ENCODE measurements at regions not wholly inside any gene's neighbourhood (a gene's known extent, or its start where the extent isn't known, plus 50 kb on each side); places are given as distances from the start of the nearest gene placed in this dataset.

DNA sequence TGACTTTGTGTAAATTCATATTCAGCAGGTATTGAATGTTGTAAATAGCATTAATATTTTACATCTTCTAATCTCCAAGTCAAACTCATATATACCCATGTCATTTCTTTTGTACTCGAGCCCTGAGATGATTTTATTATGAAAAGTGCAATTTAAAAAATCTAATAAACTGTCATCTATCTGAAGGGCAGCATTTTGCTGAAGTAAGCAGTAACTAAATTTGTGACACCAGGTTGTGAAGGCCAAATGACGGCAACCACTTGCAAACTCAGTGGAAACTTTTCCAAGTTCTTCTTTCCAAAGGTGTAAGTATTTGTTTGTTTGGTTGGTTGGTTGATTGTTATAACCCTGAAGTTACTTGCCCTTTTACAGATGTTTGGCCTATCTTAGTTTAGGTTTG, 188.3 kb downstream of the GPR37 start:
- intact Hi-C loops (cut with DNase I), result no loop called here
- TF ChIP-seq, protein P1, sequence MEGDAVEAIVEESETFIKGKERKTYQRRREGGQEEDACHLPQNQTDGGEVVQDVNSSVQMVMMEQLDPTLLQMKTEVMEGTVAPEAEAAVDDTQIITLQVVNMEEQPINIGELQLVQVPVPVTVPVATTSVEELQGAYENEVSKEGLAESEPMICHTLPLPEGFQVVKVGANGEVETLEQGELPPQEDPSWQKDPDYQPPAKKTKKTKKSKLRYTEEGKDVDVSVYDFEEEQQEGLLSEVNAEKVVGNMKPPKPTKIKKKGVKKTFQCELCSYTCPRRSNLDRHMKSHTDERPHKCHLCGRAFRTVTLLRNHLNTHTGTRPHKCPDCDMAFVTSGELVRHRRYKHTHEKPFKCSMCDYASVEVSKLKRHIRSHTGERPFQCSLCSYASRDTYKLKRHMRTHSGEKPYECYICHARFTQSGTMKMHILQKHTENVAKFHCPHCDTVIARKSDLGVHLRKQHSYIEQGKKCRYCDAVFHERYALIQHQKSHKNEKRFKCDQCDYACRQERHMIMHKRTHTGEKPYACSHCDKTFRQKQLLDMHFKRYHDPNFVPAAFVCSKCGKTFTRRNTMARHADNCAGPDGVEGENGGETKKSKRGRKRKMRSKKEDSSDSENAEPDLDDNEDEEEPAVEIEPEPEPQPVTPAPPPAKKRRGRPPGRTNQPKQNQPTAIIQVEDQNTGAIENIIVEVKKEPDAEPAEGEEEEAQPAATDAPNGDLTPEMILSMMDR (IDR thresholded peaks at IDR 0.05), result no peak
- no peak overlapping the region for H3K27ac ChIP-seq
- no peaks in the 10 kb centered on the region for H3K4me1 ChIP-seq
- H3K9ac ChIP-seq (ENCODE audit: low read depth in 2 of 2, low read length in 2 of 2), result no peak overlapping the region
- no peak for DNase-seq
- no peaks in the 10 kb centered on the region for H3K9me3 ChIP-seq
- H3K27me3 ChIP-seq, result no peaks in the 10 kb centered on the region
- no peak overlapping the region for H3K4me3 ChIP-seq
- no peaks in the 10 kb centered on the region for H3K36me3 ChIP-seq

DNA sequence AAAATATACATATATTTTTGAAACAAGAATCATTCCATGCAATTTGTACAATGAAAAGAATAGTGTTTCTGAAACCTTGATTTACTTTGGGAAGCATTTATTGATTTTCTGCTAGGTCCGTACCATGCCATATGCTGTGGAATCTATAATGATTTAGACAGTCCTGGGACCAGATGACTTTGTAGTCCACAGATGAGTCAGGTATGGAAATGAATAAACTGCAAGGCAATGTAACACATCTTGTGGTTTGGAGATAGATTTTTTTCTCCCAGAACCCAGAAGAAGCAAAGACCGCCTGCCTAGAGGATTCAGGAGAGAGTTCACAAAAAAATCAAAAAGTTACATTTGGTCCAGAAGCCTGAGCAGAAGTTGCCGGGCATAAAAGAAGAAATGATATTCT, 190.4 kb downstream of the GPR37 start:
- H3K9me3 ChIP-seq, result no peaks in the 10 kb centered on the region
- intact Hi-C loops (cut with DNase I), result no loop called here
- TF ChIP-seq, protein P1 (IDR thresholded peaks at IDR 0.05), result no peak
- H3K4me1 ChIP-seq, result no peaks in the 10 kb centered on the region
- DNase-seq, result no peak
- no peaks in the 10 kb centered on the region for H3K27me3 ChIP-seq
- H3K9ac ChIP-seq (ENCODE audit: low read depth in 2 of 2, low read length in 2 of 2), result no peak overlapping the region
- H3K36me3 ChIP-seq, result no peaks in the 10 kb centered on the region
- no peak overlapping the region for H3K27ac ChIP-seq
- no peak overlapping the region for H3K4me3 ChIP-seq

DNA sequence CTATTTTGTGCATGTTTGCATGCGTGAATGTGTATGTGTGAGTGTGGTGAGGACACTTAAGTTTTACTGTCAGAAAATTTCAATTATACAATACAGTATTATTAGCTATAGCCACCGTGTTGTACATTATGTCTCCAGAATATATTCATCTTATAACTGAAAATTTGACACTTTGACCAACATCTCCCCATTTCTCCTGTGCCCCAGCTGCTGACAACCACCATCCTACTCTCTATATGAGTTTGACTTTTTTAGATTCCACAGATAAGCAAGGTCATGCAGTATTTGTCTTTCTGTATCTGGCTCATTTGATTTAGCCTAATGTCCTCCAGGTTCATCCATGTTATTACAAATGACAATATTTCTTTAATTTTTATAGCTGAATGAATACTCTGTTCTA, 195.0 kb downstream of the GPR37 start:
- no peaks in the 10 kb centered on the region for H3K36me3 ChIP-seq
- H3K9ac ChIP-seq (ENCODE audit: low read depth in 2 of 2, low read length in 2 of 2), result no peak overlapping the region
- no peak overlapping the region for H3K27ac ChIP-seq
- H3K27me3 ChIP-seq, result no peaks in the 10 kb centered on the region
- DNase-seq, result no peak
- TF ChIP-seq, protein P1 (IDR thresholded peaks at IDR 0.05), result no peak
- H3K4me3 ChIP-seq, result no peak overlapping the region
- H3K4me1 ChIP-seq, result no peaks in the 10 kb centered on the region
- no peaks in the 10 kb centered on the region for H3K9me3 ChIP-seq
- intact Hi-C loops (cut with DNase I), result no loop called here

DNA sequence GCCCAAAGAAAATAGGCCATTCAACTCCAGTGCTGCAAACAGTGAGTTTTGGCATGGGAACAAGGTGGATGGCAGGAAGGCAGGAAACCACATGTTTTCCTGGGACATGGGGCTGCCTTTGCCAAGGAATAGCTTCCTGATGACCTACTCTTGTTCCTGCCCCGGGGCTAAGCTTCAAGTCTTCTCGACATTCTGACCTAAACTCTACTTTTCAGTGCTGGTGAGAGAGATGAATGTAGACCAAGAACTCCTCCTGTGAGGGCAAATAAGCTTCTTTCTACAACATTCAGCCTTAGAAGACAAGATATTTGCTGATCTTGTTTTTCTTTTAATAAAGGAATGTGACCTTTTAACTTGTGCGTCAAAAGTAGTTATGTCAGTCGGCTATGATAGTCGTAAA, 199.0 kb downstream of the GPR37 start:
- TF ChIP-seq, protein P1 (IDR thresholded peaks at IDR 0.05), result no peak
- Histone ChIP-seq H3K4me3 (no peak overlapping the region), H3K4me1 (no peaks in the 10 kb centered on the region), H3K9ac (ENCODE audit: low read depth in 2 of 2, low read length in 2 of 2) (no peak overlapping the region), H3K27ac (no peak overlapping the region), H3K27me3 (no peaks in the 10 kb centered on the region), H3K36me3 (no peaks in the 10 kb centered on the region), H3K9me3 (no peaks in the 10 kb centered on the region)
- DNase-seq, result no peak
- intact Hi-C loops (cut with DNase I), result no loop called here

DNA sequence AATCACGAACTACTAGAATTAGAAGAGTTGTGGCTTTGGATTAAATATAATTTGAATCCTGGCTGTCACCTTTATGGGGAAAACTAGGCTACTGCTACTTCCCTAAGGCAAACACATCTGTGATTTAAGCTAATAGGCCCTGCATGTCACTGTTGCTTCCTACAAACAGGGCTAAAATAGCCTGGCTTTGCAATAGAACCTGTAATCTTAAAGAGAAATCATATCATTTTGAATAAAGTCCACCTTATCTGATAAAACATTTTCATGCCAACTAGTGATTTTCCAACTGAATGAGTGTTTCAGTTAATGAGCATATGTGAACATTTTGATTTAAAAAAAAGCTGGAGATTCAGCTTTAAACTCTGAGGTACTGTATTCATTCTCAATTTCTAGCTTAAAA, 208.0 kb downstream of the GPR37 start:
- Histone ChIP-seq H3K4me3 (no peak overlapping the region), H3K27me3 (no peaks in the 10 kb centered on the region), H3K9ac (ENCODE audit: low read depth in 2 of 2, low read length in 2 of 2) (no peak overlapping the region), H3K4me1 (no peaks in the 10 kb centered on the region), H3K27ac (no peak overlapping the region), H3K9me3 (no peaks in the 10 kb centered on the region), H3K36me3 (no peaks in the 10 kb centered on the region)
- intact Hi-C loops (cut with DNase I), result no loop called here
- TF ChIP-seq, protein P1 (IDR thresholded peaks at IDR 0.05), result no peak
- no peak for DNase-seq

DNA sequence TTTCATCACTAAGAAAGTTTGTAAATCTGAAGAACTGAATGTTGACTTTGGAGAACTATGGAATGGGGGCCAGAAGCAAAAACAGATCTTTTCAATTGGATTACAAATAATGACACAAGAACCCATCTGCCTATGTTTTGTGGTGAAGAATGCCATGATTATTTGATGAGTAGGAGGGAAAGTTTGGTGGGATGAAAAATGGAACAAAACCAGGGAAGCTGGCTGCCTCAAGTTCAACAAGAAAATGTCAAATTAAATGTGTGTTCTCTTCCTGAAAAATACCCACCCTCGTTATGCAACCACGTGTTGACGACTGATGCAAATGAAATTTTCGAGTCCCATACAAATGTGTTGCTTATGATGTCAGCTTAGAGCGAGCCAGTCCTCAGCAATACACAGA, 208.5 kb downstream of the GPR37 start:
- H3K36me3 ChIP-seq, result no peaks in the 10 kb centered on the region
- TF ChIP-seq, protein P1 (IDR thresholded peaks at IDR 0.05), result no peak
- H3K27ac ChIP-seq, result no peak overlapping the region
- DNase-seq, result no peak
- H3K9ac ChIP-seq (ENCODE audit: low read depth in 2 of 2, low read length in 2 of 2), result no peak overlapping the region
- H3K9me3 ChIP-seq, result no peaks in the 10 kb centered on the region
- intact Hi-C loops (cut with DNase I), result no loop called here
- H3K4me3 ChIP-seq, result no peak overlapping the region
- no peaks in the 10 kb centered on the region for H3K4me1 ChIP-seq
- H3K27me3 ChIP-seq, result no peaks in the 10 kb centered on the region

Measured in colonic mucosa (tissue), 4 donors.